Fibroblast of pulmonary artery (primary cell): ENCODE measurements at regions not wholly inside any gene's neighbourhood (a gene's known extent, or its start where the extent isn't known, plus 50 kb on each side); places are given as distances from the start of the nearest gene placed in this dataset.

Source experiments
- DNase-seq: peaks from one replicate; pipeline ENCODE4 v3.0.0-alpha.2; 2010; ENCODE audit warnings: low read depth
- H3K4me3 ChIP-seq: replicated peaks from 2 replicates; pipeline ENCODE4 v1.5.1; 2011; ENCODE audit warnings: low read depth, mild to moderate bottlenecking, control low read depth, low read length, moderate library complexity
- CTCF ChIP-seq: IDR thresholded peaks from 2 replicates; pipeline ENCODE4 v1.5.1; 2011; ENCODE audit warnings: mild to moderate bottlenecking, control low read depth, low read length, inconsistent platforms; ENCODE audit errors: missing control alignments

- DNase-seq, result no peak
- no peak overlapping the region for H3K4me3 ChIP-seq
- no peak for TF ChIP-seq CTCF
Observed at GRCh38 chr1:79129914-79130313, 123.4 kb upstream of the ADGRL4 start.

- H3K4me3 ChIP-seq, result no peak overlapping the region
- no peak for TF ChIP-seq CTCF
- peak; percentile 69 for DNase-seq
Observed at GRCh38 chr1:79128722-79129121, 122.2 kb upstream of the ADGRL4 start.

- DNase-seq, result no peak
- H3K4me3 ChIP-seq, result no peak overlapping the region
- no peak for TF ChIP-seq CTCF
Observed at GRCh38 chr1:79124756-79125155, 118.2 kb upstream of the ADGRL4 start.

GRCh38 chr1:79122521-79122920 is 116.0 kb upstream of the ADGRL4 start:
- no peak for DNase-seq
- H3K4me3 ChIP-seq, result no peak overlapping the region
- no peak for TF ChIP-seq CTCF

- H3K4me3 ChIP-seq, result no peak overlapping the region
- peak; percentile 76 for DNase-seq
- TF ChIP-seq CTCF, result no peak
Observed at GRCh38 chr1:79117376-79117775, 110.8 kb upstream of the ADGRL4 start.

GRCh38 chr1:79113836-79114235 is 107.3 kb upstream of the ADGRL4 start:
- H3K4me3 ChIP-seq, result no peak overlapping the region
- DNase-seq, result no peak
- no peak for TF ChIP-seq CTCF

- H3K4me3 ChIP-seq, result no peak overlapping the region
- DNase-seq, result no peak
- no peak for TF ChIP-seq CTCF
Observed at GRCh38 chr1:79110749-79111148, 104.2 kb upstream of the ADGRL4 start.
